GM18909 (cell line): ENCODE measurements at regions not wholly inside any gene's neighbourhood (a gene's known extent, or its start where the extent isn't known, plus 50 kb on each side); places are given as distances from the start of the nearest gene placed in this dataset.

ENCODE experiments used
- ATAC-seq: cut with Tn5 transposase; IDR thresholded peaks from one replicate; pipeline ENCODE4 v1.9.1; 2021; ENCODE audit warnings: mild to moderate bottlenecking; ENCODE audit not compliant: unreplicated experiment, poor library complexity

- no peak for ATAC-seq
Measured at GRCh38 chr9:27861887-27862286, 288.6 kb upstream of the C9orf72 start.

- no peak for ATAC-seq
Measured at GRCh38 chr9:27864644-27865438, 291.6 kb upstream of the C9orf72 start.

DNA sequence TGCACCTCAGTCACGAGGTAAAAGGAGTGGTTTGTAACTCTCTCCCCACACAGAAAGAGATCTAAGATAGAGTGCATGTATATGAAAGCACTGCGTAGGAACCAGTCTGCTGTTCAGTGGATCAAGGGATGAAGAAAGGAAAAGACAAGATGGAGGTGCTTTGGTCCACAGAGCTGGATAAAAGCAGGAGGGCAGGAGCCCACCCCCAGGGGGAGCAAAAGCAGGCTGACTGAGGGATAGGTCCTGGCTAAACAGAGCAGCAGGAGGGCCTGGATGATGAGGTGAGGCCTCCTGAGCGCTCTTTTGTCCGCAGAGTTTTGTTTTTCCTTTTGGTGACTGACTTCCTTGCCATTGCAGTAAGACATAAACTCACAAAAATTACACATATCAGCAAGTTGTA is 293.5 kb upstream of the C9orf72 start:
- ATAC-seq = no peak

GRCh38 chr9:27870404-27870803 is 297.1 kb upstream of the C9orf72 start:
- ATAC-seq = no peak

DNA sequence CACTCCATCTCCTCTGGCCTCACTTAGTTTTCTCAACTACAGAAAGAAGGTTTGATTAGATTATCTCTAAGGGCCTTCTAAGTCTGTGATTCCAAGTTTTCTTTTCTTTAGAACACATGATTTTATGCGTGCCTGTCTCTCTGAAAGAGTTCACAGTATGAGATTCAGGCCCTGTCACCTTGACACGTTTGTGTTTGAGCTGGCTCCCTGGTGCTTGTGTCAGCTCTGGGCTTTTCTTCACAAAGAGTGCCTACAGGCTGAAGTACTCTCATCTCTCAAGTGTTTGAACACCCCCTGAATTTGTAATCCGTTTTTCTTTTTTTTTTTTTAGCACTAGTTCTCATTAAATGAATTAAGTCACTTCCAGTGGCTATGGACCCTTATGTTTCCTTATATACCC is 306.9 kb upstream of the C9orf72 start:
- ATAC-seq = no peak

GRCh38 chr9:27880635-27881034 is 307.4 kb upstream of the C9orf72 start:
- ATAC-seq = no peak

DNA sequence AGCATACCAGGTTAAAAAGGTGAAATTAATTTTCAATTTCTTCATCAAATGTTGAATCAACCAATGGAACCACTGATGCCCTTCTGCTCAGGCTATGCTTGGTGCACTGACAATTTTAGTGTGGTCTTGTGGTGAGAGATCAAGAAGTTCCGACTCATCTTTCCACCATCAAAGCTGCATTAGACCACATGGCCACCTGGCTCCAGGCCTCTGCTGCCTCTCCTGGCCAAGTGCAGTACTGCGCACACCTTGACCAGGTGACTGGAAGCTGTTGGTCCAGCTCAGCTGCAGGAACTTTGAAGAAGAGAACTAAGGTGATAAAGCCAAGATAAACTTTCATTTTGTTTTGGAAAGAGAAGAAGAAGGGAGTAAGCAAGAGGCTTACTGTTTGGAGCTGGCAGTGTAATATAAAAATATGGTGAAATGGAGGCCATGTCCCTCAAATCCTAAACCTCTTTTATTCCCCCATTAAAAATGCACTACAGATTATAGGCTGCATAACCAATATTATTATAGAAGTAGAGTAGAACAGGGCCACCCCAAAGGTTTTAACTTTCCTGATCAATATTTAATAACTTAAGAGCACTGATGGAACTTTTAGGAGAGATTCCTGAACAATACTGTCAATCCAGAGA is 315.5 kb upstream of the C9orf72 start:
- peak; percentile 99 for ATAC-seq

GRCh38 chr9:27924502-27924901 is 351.2 kb upstream of the C9orf72 start:
- no peak for ATAC-seq

- ATAC-seq = no peak
Measured at GRCh38 chr9:27925815-27926214, 352.5 kb upstream of the C9orf72 start.

DNA sequence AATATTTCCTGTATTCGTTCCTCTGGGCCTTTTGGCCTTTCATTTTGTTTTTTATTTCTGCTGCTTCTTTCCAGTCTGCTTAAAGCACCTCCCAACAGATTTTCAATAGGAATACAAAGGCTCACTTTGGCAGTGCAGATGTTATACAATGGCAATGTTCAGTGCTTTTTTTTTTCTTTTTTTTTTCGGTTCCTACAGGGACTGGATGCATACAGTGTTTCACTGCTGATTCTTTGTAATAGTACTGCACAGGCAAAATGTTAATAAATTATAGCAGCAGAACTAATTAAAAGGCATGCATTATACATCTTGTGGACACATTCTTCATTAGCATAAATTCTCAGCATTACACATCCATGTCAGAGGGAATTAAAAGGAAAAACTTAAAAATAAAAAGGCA is 356.6 kb upstream of the C9orf72 start:
- no peak for ATAC-seq

DNA sequence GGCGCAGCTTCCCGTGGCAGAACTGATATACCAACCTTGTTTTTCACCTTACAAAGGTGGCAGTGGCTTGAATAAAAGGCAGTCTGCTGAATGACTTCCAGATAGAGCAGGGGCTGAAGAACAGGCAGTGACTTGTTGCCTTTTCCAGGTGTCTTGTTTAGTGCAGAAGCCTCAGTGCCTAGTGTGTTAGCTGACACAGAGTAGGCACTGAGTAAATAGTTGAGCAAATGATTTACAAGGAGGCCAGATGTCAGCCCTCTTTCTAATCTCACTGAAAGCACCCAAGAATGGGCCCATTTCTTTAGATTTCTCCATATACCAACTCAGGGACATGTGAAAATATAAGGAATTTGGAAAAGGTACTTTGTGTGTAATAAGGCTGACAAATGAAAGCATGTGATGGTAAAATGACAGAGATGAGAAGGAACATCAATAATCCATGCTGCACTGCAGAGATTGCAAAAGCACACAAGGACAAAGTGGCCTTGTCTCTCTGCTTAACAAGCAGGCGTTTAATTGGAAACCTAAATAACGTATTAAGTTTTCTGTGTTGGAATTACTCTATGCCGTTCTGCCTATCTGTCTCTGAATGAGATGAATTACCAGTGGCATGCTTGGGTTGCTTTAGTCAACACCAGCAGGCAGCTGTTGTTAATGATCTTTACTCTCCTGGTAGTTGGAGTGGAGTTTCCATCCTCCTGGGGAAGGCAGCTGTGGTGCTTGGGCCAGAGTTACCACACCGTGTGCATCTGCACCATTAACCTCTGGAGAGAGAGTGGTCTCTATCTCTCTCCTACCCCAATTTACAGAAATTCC is 360.1 kb upstream of the C9orf72 start:
- ATAC-seq = no peak

DNA sequence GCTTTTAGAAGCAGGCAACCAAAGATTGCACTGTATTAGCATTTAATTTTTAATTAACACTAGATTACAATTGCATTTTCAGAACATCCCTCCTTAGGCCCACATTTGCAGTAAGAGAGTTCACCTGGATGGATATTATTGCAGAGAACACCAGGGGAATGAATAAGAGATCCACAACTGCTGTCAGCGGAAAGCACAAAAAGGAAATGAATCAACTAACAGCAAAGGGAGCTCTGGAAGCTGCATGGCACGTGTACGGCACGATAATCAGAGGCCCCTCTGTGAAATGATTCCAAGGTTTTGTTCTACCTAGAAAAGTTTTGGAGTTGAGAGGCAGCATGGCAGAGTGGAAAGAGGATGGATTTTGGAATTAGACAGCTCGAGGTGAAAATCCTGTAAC is 361.2 kb upstream of the C9orf72 start:
- no peak for ATAC-seq

DNA sequence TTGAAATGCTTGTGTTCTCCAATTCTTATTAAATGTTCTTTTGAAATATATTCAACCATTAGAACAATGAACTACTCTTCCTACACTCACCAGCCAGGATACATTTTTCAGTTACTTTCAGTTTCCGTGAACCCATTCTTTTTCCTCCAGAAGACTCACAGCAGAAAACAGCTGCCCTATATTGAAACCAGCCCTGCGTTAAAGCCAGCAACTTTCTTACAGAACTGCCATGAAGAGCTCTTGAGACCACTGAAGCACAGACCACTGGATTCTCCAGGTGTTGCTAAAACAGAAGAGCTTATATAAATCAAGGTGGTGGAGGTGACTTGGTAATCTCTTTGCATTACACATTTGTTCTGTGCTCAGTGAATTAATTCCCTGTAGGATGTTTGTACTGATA is 365.9 kb upstream of the C9orf72 start:
- no peak for ATAC-seq

DNA sequence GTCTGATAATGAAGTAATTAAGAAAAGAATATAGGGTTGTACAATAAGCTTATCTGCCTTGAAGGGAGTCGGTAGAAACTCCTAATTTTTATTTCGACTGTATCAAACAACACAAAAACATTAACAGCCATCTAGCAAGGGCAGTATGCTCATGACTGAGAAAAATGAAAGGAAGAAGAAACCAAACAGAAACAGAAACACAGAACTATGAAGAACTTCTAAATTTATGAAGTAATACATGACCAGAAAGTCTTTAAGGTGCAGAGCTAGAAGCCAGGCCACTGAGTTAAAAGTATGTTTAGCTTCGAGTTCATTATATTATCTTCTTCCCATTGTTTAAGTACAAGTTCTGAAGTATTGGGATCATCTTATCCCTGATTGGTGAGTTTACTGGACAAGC is 367.3 kb upstream of the C9orf72 start:
- no peak for ATAC-seq

DNA sequence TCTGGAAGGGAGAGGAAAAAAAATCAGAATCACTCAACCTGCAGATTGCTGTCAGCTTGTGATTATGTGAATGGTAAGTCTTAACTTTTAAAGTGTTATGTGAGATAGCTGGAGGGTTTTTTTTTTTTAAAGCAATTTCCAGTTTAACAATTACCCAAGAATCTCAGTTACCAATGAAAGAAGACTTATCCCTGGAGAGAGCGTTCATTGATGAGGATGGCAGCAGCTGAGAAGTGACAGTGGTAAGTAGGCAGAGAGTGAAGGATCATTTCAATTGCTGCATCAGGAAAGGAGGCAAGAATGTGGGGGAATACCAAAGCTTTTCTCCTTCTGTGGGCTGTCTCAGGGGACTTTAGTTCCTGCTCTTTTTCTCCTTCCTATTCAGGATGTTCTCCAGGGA is 370.2 kb upstream of the C9orf72 start:
- no peak for ATAC-seq

GRCh38 chr9:27945386-27945785 is 372.1 kb upstream of the C9orf72 start:
- no peak for ATAC-seq

- no peak for ATAC-seq
Measured at GRCh38 chr9:27950382-27950781, 377.1 kb upstream of the C9orf72 start.

DNA sequence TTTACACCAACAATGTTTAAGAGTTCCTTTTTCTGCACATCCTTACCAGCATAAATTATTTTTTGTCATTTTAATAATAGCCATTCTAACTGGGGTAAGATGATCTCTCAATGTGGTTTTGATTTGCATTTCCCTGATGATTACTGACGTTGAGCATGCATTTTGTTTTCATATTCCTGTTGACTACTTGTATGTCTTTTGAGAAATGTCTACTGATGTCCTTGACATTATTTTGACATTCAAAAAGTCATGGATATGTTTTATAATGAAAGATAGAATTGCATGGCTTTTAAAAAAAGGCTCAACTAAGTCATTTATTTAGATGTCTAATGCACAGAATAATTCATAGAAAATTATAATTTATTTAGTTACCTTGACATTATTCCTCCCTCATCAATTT is 381.6 kb upstream of the C9orf72 start:
- ATAC-seq = no peak

DNA sequence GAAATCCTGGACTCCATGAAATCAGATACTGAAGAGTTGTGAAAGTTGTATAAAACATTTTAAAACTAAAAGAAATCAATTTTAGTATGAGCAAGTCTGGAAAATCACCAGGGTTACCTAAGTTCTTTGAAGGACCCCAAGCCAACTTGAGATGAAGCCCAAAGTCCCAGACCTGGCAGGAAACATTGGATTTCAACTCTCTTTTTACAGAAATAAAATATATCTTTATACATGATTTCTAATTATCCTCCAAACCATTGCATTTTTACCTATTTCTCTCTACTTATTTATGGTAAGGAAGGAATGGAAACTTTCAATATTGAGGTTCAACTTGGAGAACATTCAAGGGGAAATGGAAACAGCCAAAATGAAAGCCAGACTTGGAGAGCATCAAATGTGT is 390.6 kb upstream of the C9orf72 start:
- ATAC-seq = no peak

GRCh38 chr9:27967210-27967609 is 393.9 kb upstream of the C9orf72 start:
- no peak for ATAC-seq

DNA sequence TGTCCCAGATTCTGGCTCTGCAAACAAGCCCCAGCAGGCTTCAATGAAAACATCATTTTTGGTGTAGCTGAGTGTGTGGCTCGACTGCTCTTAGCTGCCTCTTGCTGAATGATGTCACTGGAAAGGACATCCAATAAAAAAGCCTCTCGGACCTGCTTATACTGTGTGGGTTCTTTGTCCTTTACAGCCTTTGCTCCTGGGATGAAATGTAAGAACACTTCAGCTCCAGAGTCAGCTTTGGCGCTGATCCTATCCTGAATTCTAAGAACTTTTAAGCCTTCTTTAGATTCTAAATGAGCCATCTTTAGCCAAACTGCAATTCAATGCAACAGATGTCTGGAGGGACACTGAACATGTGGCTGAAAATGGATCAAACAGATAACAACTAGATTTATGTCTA is 404.6 kb upstream of the C9orf72 start:
- no peak for ATAC-seq
